GM18868 (cell line): ENCODE measurements at regions not wholly inside any gene's neighbourhood (a gene's known extent, or its start where the extent isn't known, plus 50 kb on each side); places are given as distances from the start of the nearest gene placed in this dataset.

Experiments
- ATAC-seq: cut with Tn5 transposase; IDR thresholded peaks from one replicate; pipeline ENCODE4 v1.9.1; 2021; ENCODE audit warnings: mild to moderate bottlenecking, moderate library complexity; ENCODE audit not compliant: unreplicated experiment

- ATAC-seq: peak; percentile 50
Measured at GRCh38 chr4:112889619-112890527, 159.6 kb upstream of the ANK2 start.

GRCh38 chr4:112894480-112894879, 155.0 kb upstream of the ANK2 start:
- no peak for ATAC-seq

- ATAC-seq: no peak
Measured at GRCh38 chr4:112894951-112895350, 154.5 kb upstream of the ANK2 start.

GRCh38 chr4:112895811-112896608, 153.4 kb upstream of the ANK2 start:
- peak; percentile 81 for ATAC-seq

GRCh38 chr4:112896609-112897190, 152.8 kb upstream of the ANK2 start:
- ATAC-seq: no peak

- no peak for ATAC-seq
Measured at GRCh38 chr4:112897543-112897942, 151.9 kb upstream of the ANK2 start.

GRCh38 chr4:112898357-112899141, 150.9 kb upstream of the ANK2 start:
- ATAC-seq: peak; percentile 52

- no peak for ATAC-seq
Measured at GRCh38 chr4:112900416-112900815, 149.0 kb upstream of the ANK2 start.

- ATAC-seq: no peak
Measured at GRCh38 chr4:112901962-112902411, 147.5 kb upstream of the ANK2 start.

GRCh38 chr4:112905728-112906127, 143.7 kb upstream of the ANK2 start:
- no peak for ATAC-seq

- no peak for ATAC-seq
Measured at GRCh38 chr4:112908511-112908910, 140.9 kb upstream of the ANK2 start.

GRCh38 chr4:112910109-112910736, 139.2 kb upstream of the ANK2 start:
- peak; percentile 85 for ATAC-seq

GRCh38 chr4:112916868-112917267, 132.6 kb upstream of the ANK2 start:
- ATAC-seq: no peak

GRCh38 chr4:112923516-112923915, 125.9 kb upstream of the ANK2 start:
- no peak for ATAC-seq

GRCh38 chr4:112926819-112927218, 122.6 kb upstream of the ANK2 start:
- ATAC-seq: no peak

GRCh38 chr4:112927544-112927943, 121.9 kb upstream of the ANK2 start:
- no peak for ATAC-seq

- ATAC-seq: no peak
Measured at GRCh38 chr4:112931001-112931400, 118.5 kb upstream of the ANK2 start.

- no peak for ATAC-seq
Measured at GRCh38 chr4:112933790-112934189, 115.7 kb upstream of the ANK2 start.

- ATAC-seq: peak; percentile 50
Measured at GRCh38 chr4:112938461-112939058, 110.9 kb upstream of the ANK2 start.

GRCh38 chr4:112939901-112940300, 109.6 kb upstream of the ANK2 start:
- no peak for ATAC-seq
